ENCODE measurements at regions not wholly inside any gene's neighbourhood (a gene's known extent, or its start where the extent isn't known, plus 50 kb on each side); places are given as distances from the start of the nearest gene placed in this dataset.

- ATAC-seq (replicated peaks in 1 of 2) = no peak
- H3K4me1 Mint-ChIP-seq (ENCODE audit: low read depth) = peaks cover 16% of the 10 kb centered on the region
- DNase-seq = no peak
- no peak overlapping the region for H3K4me3 Mint-ChIP-seq
- H3K27me3 Mint-ChIP-seq (ENCODE audit: low read depth) = no peaks in the 10 kb centered on the region
- H3K9me3 Mint-ChIP-seq = no peaks in the 10 kb centered on the region
- H3K36me3 Mint-ChIP-seq (ENCODE audit: insufficient read depth in 2 of 2) = no peaks in the 10 kb centered on the region
- H3K27ac Mint-ChIP-seq = no peak overlapping the region
These were observed 72.9 kb downstream of the SIK1 start for GRCh38 chr21:43354026-43354420.

- Mint-ChIP-seq H3K9me3 (no peaks in the 10 kb centered on the region), H3K27me3 (ENCODE audit: low read depth) (no peaks in the 10 kb centered on the region), H3K4me1 (ENCODE audit: low read depth) (peaks cover 16% of the 10 kb centered on the region), H3K4me3 (peak overlapping the region in 1 of 2 donors; percentile 39), H3K27ac (peak overlapping the region; percentile 27), H3K36me3 (ENCODE audit: insufficient read depth in 2 of 2) (no peaks in the 10 kb centered on the region)
- ATAC-seq (replicated peaks in 1 of 2) = no peak
- no peak for DNase-seq
These were observed 73.5 kb downstream of the SIK1 start for GRCh38 chr21:43353282-43354025.

GRCh38 chr21:43352568-43353281 is 74.2 kb downstream of the SIK1 start:
- Mint-ChIP-seq H3K27me3 (ENCODE audit: low read depth) (no peaks in the 10 kb centered on the region), H3K9me3 (no peaks in the 10 kb centered on the region), H3K4me3 (peak overlapping the region in 1 of 2 donors; percentile 39), H3K27ac (peak overlapping the region; percentile 80), H3K36me3 (ENCODE audit: insufficient read depth in 2 of 2) (no peaks in the 10 kb centered on the region), H3K4me1 (ENCODE audit: low read depth) (peaks cover 16% of the 10 kb centered on the region)
- DNase-seq (peak; percentile 29 to 35), ATAC-seq (replicated peaks in 1 of 2) (peak; percentile 80 to 84)

GRCh38 chr21:43352154-43352537 is 74.8 kb downstream of the SIK1 start:
- no peak for DNase-seq
- peak overlapping the region; percentile 80 for H3K27ac Mint-ChIP-seq
- no peak overlapping the region for H3K4me3 Mint-ChIP-seq
- ATAC-seq (replicated peaks in 1 of 2) = no peak
- H3K27me3 Mint-ChIP-seq (ENCODE audit: low read depth) = no peaks in the 10 kb centered on the region
- no peaks in the 10 kb centered on the region for H3K36me3 Mint-ChIP-seq (ENCODE audit: insufficient read depth in 2 of 2)
- peaks cover 16% of the 10 kb centered on the region for H3K4me1 Mint-ChIP-seq (ENCODE audit: low read depth)
- H3K9me3 Mint-ChIP-seq = no peaks in the 10 kb centered on the region

- no peaks in the 10 kb centered on the region for H3K9me3 Mint-ChIP-seq
- ATAC-seq (replicated peaks in 1 of 2) (no peak), DNase-seq (no peak)
- no peaks in the 10 kb centered on the region for H3K27me3 Mint-ChIP-seq (ENCODE audit: low read depth)
- no peaks in the 10 kb centered on the region for H3K36me3 Mint-ChIP-seq (ENCODE audit: insufficient read depth in 2 of 2)
- H3K4me3 Mint-ChIP-seq = no peak overlapping the region
- H3K4me1 Mint-ChIP-seq (ENCODE audit: low read depth) = peaks cover 16% of the 10 kb centered on the region
- no peak overlapping the region for H3K27ac Mint-ChIP-seq
These were observed 75.3 kb downstream of the SIK1 start for GRCh38 chr21:43351501-43352153.

- no peaks in the 10 kb centered on the region for H3K27me3 Mint-ChIP-seq (ENCODE audit: low read depth)
- H3K27ac Mint-ChIP-seq = no peak overlapping the region
- H3K36me3 Mint-ChIP-seq (ENCODE audit: insufficient read depth in 2 of 2) = no peaks in the 10 kb centered on the region
- H3K4me3 Mint-ChIP-seq = no peak overlapping the region
- no peaks in the 10 kb centered on the region for H3K9me3 Mint-ChIP-seq
- DNase-seq (no peak), ATAC-seq (replicated peaks in 1 of 2) (no peak)
- H3K4me1 Mint-ChIP-seq (ENCODE audit: low read depth) = peaks cover 21% of the 10 kb centered on the region
These were observed 77.3 kb downstream of the SIK1 start for GRCh38 chr21:43349644-43350043.

- Mint-ChIP-seq H3K9me3 (no peaks in the 10 kb centered on the region), H3K27ac (no peak overlapping the region), H3K4me3 (no peak overlapping the region), H3K4me1 (ENCODE audit: low read depth) (peaks cover 21% of the 10 kb centered on the region), H3K27me3 (ENCODE audit: low read depth) (no peaks in the 10 kb centered on the region), H3K36me3 (ENCODE audit: insufficient read depth in 2 of 2) (no peaks in the 10 kb centered on the region)
- ATAC-seq (replicated peaks in 1 of 2) (no peak), DNase-seq (no peak)
These were observed 78.1 kb downstream of the SIK1 start for GRCh38 chr21:43348801-43349261.

- H3K9me3 Mint-ChIP-seq = no peaks in the 10 kb centered on the region
- DNase-seq (no peak), ATAC-seq (replicated peaks in 1 of 2) (no peak)
- peaks cover 20% of the 10 kb centered on the region for H3K4me1 Mint-ChIP-seq (ENCODE audit: low read depth)
- no peak overlapping the region for H3K27ac Mint-ChIP-seq
- H3K4me3 Mint-ChIP-seq = no peak overlapping the region
- H3K36me3 Mint-ChIP-seq (ENCODE audit: insufficient read depth in 2 of 2) = no peaks in the 10 kb centered on the region
- no peaks in the 10 kb centered on the region for H3K27me3 Mint-ChIP-seq (ENCODE audit: low read depth)
These were observed 78.7 kb downstream of the SIK1 start for GRCh38 chr21:43348170-43348766.

GRCh38 chr21:43347461-43348169 is 79.3 kb downstream of the SIK1 start:
- no peak for DNase-seq
- no peak overlapping the region for H3K4me3 Mint-ChIP-seq
- no peaks in the 10 kb centered on the region for H3K9me3 Mint-ChIP-seq
- peaks cover 13% of the 10 kb centered on the region for H3K4me1 Mint-ChIP-seq (ENCODE audit: low read depth)
- ATAC-seq (replicated peaks in 1 of 2) = no peak
- H3K27me3 Mint-ChIP-seq (ENCODE audit: low read depth) = no peaks in the 10 kb centered on the region
- H3K36me3 Mint-ChIP-seq (ENCODE audit: insufficient read depth in 2 of 2) = no peaks in the 10 kb centered on the region
- no peak overlapping the region for H3K27ac Mint-ChIP-seq

- ATAC-seq (replicated peaks in 1 of 2) = no peak
These were observed 80.4 kb downstream of the SIK1 start for GRCh38 chr21:43346551-43346950.

GRCh38 chr21:43345746-43346409 is 81.1 kb downstream of the SIK1 start:
- H3K36me3 Mint-ChIP-seq (ENCODE audit: insufficient read depth in 2 of 2) = no peaks in the 10 kb centered on the region
- peak overlapping the region in 1 of 2 donors; percentile 27 for H3K4me3 Mint-ChIP-seq
- H3K27me3 Mint-ChIP-seq (ENCODE audit: low read depth) = no peaks in the 10 kb centered on the region
- ATAC-seq (replicated peaks in 1 of 2) = peak; percentile 77
- H3K4me1 Mint-ChIP-seq (ENCODE audit: low read depth) = peaks cover 10% of the 10 kb centered on the region
- H3K27ac Mint-ChIP-seq = no peak overlapping the region
- DNase-seq = peak; percentile 23 to 40
- no peaks in the 10 kb centered on the region for H3K9me3 Mint-ChIP-seq

More at GRCh38 chr21:43346551-43346950, 80.4 kb downstream of the SIK1 start:
- Mint-ChIP-seq H3K4me3 (peak overlapping the region in 1 of 2 donors; percentile 27), H3K27me3 (ENCODE audit: low read depth) (no peaks in the 10 kb centered on the region), H3K36me3 (ENCODE audit: insufficient read depth in 2 of 2) (no peaks in the 10 kb centered on the region), H3K27ac (no peak overlapping the region), H3K9me3 (no peaks in the 10 kb centered on the region), H3K4me1 (ENCODE audit: low read depth) (peaks cover 10% of the 10 kb centered on the region)
- DNase-seq = no peak

GRCh38 chr21:43345046-43345745 is 81.7 kb downstream of the SIK1 start:
- no peaks in the 10 kb centered on the region for H3K9me3 Mint-ChIP-seq
- no peak overlapping the region for H3K27ac Mint-ChIP-seq
- no peaks in the 10 kb centered on the region for H3K36me3 Mint-ChIP-seq (ENCODE audit: insufficient read depth in 2 of 2)
- no peaks in the 10 kb centered on the region for H3K27me3 Mint-ChIP-seq (ENCODE audit: low read depth)
- peaks cover 10% of the 10 kb centered on the region for H3K4me1 Mint-ChIP-seq (ENCODE audit: low read depth)
- ATAC-seq (replicated peaks in 1 of 2) (no peak), DNase-seq (no peak)
- no peak overlapping the region for H3K4me3 Mint-ChIP-seq
